Activated CD4-positive, alpha-beta memory T cell treated with anti-CD3 and anti-CD28 coated beads for 36 hours (primary cell): ENCODE measurements at regions not wholly inside any gene's neighbourhood (a gene's known extent, or its start where the extent isn't known, plus 50 kb on each side); places are given as distances from the start of the nearest gene placed in this dataset.

Experiments
- CTCF ChIA-PET: fragments of 350-600 bp; sonication (Branson Sonifier 250); formaldehyde crosslinking; loops from one replicate; lab custom pipeline; 2021; ENCODE audit warnings: antibody characterized with exemption, inconsistent platforms; lab: Charles Lee
- POLR2A ChIA-PET: fragments of 350-600 bp; sonication (Branson Sonifier 250); formaldehyde crosslinking; loops from one replicate; lab custom pipeline; 2021; ENCODE audit warnings: antibody characterized with exemption; lab: Charles Lee
- DNase-seq: peaks from one replicate; pipeline ENCODE4 v3.0.0-alpha.2; 2020
- H3K27ac Mint-ChIP-seq: one replicate; pipeline ENCODE4 v1.8.0; 2021; ENCODE audit warnings: mixed read lengths
- H3K27me3 Mint-ChIP-seq: one replicate; pipeline ENCODE4 v1.8.0; 2021; ENCODE audit warnings: mixed read lengths
- H3K36me3 Mint-ChIP-seq: one replicate; pipeline ENCODE4 v1.8.0; 2021; ENCODE audit warnings: mixed read lengths
- H3K4me1 Mint-ChIP-seq: one replicate; pipeline ENCODE4 v1.8.0; 2021; ENCODE audit warnings: low read depth, mixed read lengths
- H3K4me3 Mint-ChIP-seq: one replicate; pipeline ENCODE4 v1.8.0; 2021; ENCODE audit warnings: mild to moderate bottlenecking, mixed read lengths
- H3K9me3 Mint-ChIP-seq: one replicate; pipeline ENCODE4 v1.8.0; 2021; ENCODE audit warnings: mixed read lengths
- intact Hi-C: fragments of 100-400 bp; cut with micrococcal nuclease; formaldehyde crosslinking; loops from one replicate; pipeline ENCODE4 v1.15.1; 2023

DNA sequence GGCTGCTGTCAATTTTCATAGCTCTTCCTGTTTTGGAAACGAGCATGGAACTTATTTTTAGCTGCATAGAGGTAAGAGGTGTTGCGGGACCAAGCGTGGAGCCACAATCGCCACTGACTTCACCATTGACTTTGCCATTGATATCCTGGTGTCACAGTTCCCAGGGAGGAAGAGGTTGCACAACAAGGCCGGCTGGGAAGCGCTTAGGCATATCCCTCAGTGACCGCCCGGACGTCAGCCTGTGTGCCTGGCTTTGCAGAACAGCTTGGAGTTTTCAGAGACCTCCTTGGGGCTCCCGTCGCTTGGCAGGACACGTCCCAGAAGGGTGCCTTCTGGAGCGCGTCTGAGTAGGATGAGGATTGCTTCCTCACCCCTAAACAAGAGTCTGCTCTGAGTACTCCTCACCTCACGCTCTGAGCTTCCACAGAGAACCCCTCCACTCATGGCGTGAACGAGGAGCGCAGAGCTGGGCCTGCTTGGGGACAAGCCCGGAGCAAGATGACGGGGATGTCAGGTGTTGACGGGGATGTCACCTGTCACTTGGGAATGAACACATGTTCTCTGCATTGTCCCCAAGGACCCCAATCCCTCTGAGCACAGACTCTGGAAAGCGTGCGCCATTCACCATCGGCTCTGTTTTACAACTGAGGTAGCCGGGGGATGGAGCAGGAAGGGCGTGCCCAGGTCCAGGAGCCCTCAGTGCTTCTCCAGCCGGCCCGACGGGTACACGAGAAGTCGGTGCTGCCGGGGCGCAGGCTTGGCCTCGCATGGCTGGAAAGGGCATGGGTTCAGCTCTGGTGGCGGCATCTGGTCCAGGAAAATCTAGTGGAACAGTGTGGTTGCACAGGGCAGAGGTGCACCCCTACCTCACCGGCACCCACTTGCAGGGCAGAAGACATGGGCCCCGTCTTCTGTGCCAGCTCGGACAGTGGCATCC, 192.3 kb upstream of the SHH start:
- Mint-ChIP-seq H3K27ac (no peak overlapping the region), H3K36me3 (no peaks in the 10 kb centered on the region), H3K27me3 (peaks cover 13% of the 10 kb centered on the region), H3K9me3 (peaks cover 7% of the 10 kb centered on the region), H3K4me3 (no peak overlapping the region), H3K4me1 (no peaks in the 10 kb centered on the region)
- ChIA-PET POLR2A (no interaction called here), CTCF (no interaction called here)
- intact Hi-C loops, result no loop called here
- no peak for DNase-seq

DNA sequence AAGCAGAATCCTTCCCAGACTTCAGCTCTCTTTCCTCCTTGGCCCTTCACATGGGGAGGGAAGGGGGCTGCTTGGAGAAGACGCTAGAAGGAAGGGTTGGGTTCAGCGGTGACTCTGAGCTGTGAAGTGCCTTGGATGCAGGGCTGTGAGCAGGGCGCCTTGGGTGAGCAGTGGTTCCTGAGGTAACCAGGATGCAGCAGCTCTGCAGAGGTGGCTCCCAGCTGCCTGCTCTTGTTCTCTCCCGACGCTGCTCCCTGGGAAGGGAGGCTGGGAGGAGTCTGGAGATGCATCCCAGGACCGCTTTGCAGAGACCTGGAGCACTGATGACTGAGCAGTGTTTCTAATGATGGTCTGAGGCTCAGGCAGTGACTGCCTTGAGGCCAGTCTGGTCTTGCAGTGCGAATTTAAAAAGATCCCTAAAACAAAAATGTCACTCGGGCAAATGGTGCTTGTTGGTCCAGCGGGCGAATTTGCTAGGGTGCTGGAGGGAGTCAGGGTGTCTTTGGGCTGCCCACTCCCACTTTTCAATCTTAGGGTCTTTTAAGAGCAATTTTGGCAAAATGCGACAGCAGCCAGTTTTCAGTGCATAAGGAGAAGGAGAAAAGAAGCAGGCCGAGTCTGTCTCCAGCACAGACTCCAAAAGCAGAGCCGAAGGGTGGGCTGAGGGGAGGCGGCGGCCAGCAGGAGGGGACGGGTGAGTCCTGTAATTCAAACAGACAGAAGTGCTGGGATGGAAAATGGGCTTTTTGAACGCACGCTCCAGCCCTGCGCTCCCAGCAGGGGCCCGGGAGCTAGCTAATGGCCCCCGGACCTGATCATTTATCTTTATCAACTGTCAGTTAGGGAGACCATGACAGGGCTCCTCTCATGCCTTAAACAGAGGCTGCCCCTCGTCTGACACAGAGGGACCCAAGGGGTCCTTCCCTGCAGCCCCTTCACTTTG, 191.2 kb upstream of the SHH start:
- Mint-ChIP-seq H3K9me3 (peaks cover 5% of the 10 kb centered on the region), H3K27me3 (peaks cover 16% of the 10 kb centered on the region), H3K36me3 (no peaks in the 10 kb centered on the region), H3K4me1 (peaks cover under 1% of the 10 kb centered on the region), H3K4me3 (no peak overlapping the region), H3K27ac (no peak overlapping the region)
- ChIA-PET CTCF (no interaction called here), POLR2A (no interaction called here)
- no peak for DNase-seq
- intact Hi-C loops, result no loop called here

DNA sequence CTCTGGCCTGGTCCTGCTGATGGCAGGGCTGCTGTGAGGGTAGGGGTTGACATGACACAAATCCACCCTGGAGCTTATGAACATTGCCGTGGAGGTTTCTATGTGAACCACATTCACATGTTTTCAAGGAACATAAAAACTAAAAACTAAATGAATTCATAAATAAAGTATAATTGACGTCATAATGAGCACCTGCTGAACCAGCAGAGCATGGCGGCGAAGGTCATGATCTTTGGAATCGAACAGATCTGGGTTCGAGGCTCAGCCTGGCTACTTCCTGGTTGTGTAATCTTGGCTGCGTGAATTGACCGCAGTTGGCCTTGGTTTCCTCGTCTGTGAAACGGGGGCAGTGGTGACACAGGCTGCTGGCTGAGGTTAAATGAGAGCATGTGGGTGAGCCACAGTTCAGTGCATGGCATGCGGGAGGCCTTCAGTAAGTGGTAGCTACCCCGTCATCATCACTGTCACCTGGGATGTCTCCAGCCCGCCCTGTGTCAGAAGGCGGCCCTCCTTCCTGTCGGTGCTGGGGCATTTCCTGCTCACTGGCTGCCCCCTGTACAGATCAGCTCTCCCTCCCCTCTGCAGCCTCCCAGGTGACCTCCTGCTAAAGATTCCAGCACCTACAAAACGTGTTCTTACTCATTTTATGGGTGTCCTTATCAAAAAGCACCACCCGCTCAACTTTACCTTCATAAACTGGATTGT, 190.3 kb upstream of the SHH start:
- H3K27me3 Mint-ChIP-seq, result peaks cover 22% of the 10 kb centered on the region
- ChIA-PET POLR2A (no interaction called here), CTCF (no interaction called here)
- no peak for DNase-seq
- intact Hi-C loops, result no loop called here
- H3K9me3 Mint-ChIP-seq, result peaks cover 1% of the 10 kb centered on the region
- no peak overlapping the region for H3K27ac Mint-ChIP-seq
- no peaks in the 10 kb centered on the region for H3K36me3 Mint-ChIP-seq
- no peak overlapping the region for H3K4me3 Mint-ChIP-seq
- peaks cover 10% of the 10 kb centered on the region for H3K4me1 Mint-ChIP-seq

DNA sequence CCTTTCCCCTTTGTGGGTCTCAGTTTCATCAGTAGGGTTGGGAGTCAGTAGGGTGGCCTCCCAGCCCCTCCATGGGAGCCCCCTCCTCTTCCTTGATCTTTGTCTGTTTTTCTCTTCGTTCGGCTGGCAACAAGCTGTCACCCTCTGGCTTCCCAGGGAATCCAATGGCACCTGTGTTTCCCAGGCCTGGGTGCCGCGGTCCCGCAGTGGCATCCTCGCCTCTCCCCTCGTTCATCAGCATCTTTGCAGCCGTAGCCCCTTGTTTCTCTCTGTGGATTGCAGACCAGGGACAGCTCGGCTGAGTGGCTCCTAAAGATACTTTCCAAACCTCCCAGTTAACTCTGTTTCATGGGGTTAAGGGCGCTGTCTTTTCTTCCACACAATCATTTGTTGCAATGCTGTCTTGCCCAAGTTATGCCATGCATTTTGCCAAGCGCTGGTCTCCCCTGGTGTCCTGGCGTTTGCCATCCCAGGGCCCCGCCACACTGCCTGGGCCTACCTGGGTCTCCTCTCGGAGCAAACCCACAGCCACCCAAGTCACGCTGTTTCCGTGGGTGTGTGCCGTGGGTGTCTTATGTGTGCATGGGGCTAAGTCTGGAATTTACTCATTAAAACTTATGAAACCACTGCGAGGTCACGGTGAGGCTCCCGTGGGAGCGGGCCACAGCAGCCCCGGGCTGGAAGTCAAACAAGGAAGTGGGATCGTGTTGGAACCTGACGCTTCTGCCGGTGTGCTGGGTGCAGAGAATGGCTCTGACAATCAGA, 189.4 kb upstream of the SHH start:
- no peak for DNase-seq
- no peak overlapping the region for H3K27ac Mint-ChIP-seq
- no peaks in the 10 kb centered on the region for H3K9me3 Mint-ChIP-seq
- no peak overlapping the region for H3K4me3 Mint-ChIP-seq
- no peaks in the 10 kb centered on the region for H3K36me3 Mint-ChIP-seq
- peaks cover 31% of the 10 kb centered on the region for H3K27me3 Mint-ChIP-seq
- peaks cover 18% of the 10 kb centered on the region for H3K4me1 Mint-ChIP-seq
- CTCF ChIA-PET, result no interaction called here
- POLR2A ChIA-PET, result no interaction called here
- intact Hi-C loops, result no loop called here

DNA sequence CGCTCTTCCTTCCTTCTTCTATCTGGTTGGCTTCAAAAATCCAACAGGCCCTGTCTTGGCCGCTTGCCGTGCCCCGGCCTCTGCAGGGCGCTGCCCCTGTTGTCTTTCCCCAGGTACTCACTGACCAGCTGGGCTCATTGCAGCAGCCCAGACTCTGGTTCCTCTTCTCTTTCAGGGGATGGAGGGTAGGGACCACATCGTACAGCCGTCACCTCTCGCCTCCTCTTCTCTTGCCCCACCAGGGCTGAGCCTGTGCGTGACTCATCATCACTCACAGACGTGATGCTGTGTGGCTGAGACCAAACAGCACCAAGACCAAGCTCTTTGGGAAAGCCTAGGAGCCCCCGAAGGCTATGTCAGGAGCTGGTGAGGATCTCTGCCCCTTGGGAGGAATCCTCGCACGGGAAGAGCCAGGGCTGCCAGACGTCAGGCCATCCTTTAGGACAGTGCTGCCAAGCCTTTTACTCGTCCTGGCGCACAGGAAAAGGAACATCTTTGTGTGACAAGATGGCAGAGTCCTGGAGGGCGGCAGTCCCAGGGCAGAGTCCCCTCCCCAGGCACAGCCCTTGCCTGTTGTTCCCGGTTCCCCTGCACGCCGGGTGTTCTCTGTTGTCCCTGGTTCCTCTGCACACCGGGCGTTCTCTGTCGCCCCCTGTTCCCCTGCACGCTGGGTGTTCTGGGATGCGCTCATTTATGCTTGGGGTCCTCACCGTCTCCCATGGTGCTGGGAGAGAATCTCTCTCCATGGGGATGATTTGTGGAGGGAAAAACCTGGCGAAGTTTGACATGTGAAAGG, 188.5 kb upstream of the SHH start:
- Mint-ChIP-seq H3K27ac (no peak overlapping the region), H3K4me1 (peaks cover 23% of the 10 kb centered on the region), H3K9me3 (no peaks in the 10 kb centered on the region), H3K27me3 (peaks cover 39% of the 10 kb centered on the region), H3K36me3 (no peaks in the 10 kb centered on the region), H3K4me3 (no peak overlapping the region)
- ChIA-PET POLR2A (no interaction called here), CTCF (no interaction called here)
- intact Hi-C loops, result no loop called here
- DNase-seq, result no peak

DNA sequence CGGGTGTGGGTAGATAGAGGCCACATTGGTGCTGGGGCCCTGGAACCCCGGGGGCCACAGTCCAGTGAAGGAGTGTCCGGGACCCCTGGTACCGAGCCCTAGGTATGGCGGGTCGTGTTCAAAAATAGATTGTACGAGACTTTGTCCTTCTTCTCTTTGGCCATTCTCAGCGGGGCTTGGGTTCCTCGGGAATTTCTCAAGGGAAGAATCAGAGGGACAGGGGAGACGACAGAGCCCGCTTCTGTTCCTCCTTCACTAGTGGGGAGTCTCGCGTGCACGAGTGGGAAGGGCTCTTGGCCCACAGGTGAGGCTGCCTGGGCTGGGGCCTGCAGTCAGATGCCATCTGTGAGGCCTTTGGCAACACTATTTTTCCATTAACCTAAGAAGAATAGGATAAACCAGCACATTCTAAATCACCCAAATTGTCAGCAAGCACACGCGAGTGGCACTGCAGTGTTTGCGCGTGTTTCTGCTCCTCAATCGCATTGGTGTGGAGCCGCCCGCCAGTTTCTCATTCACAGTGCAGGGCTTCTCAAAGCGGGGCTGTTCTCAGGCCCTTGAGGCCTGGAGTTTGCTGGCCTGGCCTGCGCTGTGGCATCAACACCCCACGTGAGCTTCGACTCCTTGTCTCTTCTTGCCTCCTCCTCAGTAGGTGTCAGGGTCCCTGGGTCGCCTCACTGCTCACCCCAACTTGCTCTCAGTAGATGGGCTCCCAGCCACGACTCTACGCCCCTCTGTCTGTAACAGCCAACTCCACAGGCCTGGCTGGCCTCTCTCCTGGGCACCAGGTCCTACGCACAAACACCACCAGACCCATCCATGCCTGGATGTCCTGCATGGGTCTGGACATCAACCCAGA, 187.6 kb upstream of the SHH start:
- DNase-seq, result no peak
- Mint-ChIP-seq H3K27me3 (peaks cover 44% of the 10 kb centered on the region), H3K4me1 (peaks cover 28% of the 10 kb centered on the region), H3K4me3 (no peak overlapping the region), H3K9me3 (no peaks in the 10 kb centered on the region), H3K36me3 (no peaks in the 10 kb centered on the region), H3K27ac (no peak overlapping the region)
- CTCF ChIA-PET, result no interaction called here
- POLR2A ChIA-PET, result no interaction called here
- intact Hi-C loops, result loop anchor here (2.0 kb wide), 1 partner anchor 37 kb away; no protein-coding TSS in a partner anchor

DNA sequence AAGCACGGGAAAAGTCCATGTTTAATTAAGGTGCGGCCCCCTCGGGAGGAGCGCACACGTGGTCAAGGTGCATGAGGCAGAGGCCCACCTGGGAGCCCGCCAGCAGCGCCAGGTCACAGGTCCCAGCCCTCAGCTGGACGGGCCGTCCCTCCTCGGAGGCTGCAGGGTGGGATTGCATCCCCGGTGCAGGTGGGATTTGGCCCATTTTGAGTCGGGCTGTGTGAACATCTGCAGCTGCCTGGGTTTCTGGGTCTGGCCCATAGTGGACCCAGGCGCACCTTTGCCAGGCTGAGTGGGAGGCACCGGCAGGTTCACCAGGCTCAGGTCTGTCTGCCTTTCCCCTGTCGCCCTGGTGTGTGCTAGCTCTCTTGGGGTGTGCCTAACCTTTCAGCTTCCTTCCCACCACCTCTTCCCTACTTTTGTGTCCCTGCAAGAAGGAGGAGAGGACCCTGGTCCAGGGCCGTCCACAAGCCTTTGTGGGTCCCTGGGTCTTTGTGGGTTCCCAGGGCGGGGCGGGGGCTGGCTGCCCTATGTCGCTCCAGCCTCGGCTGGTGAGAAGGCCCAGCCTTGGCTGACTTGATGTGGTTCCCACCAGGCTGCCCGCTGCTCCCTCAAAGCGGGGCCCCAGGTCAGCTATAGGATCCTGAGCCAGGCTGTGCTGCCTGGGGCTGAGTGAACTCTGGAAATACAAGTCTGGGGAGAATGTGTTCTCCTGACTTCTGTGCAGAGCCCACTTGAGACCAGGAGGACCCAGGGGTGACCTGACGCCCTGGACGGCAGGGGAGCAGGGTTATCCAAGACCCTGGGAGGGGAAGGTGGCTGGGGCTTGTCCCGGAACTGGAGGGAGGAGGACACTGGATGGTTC, 186.7 kb upstream of the SHH start:
- intact Hi-C loops, result loop anchor here (2.0 kb wide), 1 partner anchor 36 kb away; no protein-coding TSS in a partner anchor
- H3K9me3 Mint-ChIP-seq, result no peaks in the 10 kb centered on the region
- CTCF ChIA-PET, result no interaction called here
- peaks cover 52% of the 10 kb centered on the region for H3K27me3 Mint-ChIP-seq
- DNase-seq, result no peak
- peaks cover 33% of the 10 kb centered on the region for H3K4me1 Mint-ChIP-seq
- POLR2A ChIA-PET, result no interaction called here
- no peak overlapping the region for H3K4me3 Mint-ChIP-seq
- no peaks in the 10 kb centered on the region for H3K36me3 Mint-ChIP-seq
- H3K27ac Mint-ChIP-seq, result no peak overlapping the region

DNA sequence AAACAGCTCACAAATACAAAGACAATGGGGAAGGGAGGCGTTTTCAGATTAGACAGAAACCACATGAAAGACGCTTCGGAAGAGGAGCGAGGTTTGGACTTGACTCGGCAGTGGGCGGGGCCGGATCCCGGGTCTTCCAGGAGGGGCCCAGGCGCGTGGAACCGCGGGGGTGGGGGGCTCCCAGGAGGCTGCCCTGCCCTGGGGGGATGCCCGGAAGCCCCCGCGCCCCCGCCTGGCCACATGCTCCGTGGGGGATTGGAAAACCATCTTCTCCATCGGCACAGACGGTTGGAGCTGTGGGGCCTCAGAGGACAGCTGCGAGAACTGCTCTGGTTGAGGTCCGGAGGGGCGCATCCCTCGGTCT, 186.0 kb upstream of the SHH start:
- Mint-ChIP-seq H3K36me3 (no peaks in the 10 kb centered on the region), H3K4me3 (no peak overlapping the region), H3K9me3 (no peaks in the 10 kb centered on the region), H3K27me3 (peaks cover 52% of the 10 kb centered on the region), H3K27ac (no peak overlapping the region), H3K4me1 (peaks cover 33% of the 10 kb centered on the region)
- ChIA-PET CTCF (no interaction called here), POLR2A (no interaction called here)
- intact Hi-C loops, result loop anchor here (2.0 kb wide), 1 partner anchor 36 kb away; no protein-coding TSS in a partner anchor
- peak; percentile 54 for DNase-seq

DNA sequence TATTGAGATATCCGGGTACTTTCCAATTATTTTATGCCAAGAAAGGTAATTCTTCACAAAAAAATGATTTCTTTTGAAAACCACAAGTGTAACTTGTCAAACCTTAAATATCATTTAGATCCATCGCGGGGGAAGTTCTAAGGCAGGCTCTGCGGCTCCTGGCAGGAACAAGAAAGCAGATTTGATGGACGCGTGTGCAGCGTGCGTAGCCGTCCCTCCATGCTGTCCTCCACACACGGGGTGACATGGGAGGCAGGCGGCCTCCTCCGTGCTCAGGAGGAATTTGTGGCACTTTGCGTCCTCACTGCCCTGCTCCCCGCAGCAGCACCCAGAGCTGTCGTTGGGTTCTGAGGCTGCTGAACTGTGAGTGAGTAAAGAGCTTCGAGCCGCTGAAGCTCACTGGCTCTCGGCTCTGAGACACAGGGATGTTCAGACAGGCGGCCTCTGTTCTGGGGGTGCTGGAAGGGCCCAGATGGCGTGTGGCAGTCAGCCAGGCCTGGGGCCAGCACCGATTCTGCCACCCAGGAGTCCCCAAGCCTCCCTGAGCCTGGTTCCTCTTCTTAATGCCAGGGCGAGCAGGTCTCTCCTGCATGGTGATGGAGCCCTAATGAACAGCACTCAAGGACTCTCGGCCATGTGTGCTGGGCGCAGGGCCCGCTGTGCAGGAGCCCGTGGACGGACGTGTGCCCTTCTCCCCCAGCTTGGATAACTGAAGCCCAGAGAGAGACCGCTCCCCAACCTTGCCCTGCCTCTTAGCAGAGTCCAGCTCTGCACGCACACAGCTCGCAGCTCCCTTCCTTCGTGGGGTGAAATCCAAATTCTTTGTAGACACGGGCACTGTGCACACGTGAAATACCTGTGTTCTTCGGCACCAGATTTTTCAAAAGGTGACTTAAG, 185.4 kb upstream of the SHH start:
- H3K9me3 Mint-ChIP-seq, result no peaks in the 10 kb centered on the region
- peaks cover 33% of the 10 kb centered on the region for H3K4me1 Mint-ChIP-seq
- H3K36me3 Mint-ChIP-seq, result no peaks in the 10 kb centered on the region
- H3K27ac Mint-ChIP-seq, result no peak overlapping the region
- peaks cover 52% of the 10 kb centered on the region for H3K27me3 Mint-ChIP-seq
- no peak for DNase-seq
- CTCF ChIA-PET, result interaction anchor here (0.5 kb wide), 1 partner anchor 818 kb away, joined by 3 read pairs; no protein-coding TSS in a partner anchor
- POLR2A ChIA-PET, result no interaction called here
- intact Hi-C loops, result loop anchor here (2.0 kb wide), 1 partner anchor 35 kb away; no protein-coding TSS in a partner anchor
- no peak overlapping the region for H3K4me3 Mint-ChIP-seq
